ENCODE measurements at regions not wholly inside any gene's neighbourhood (a gene's known extent, or its start where the extent isn't known, plus 50 kb on each side); places are given as distances from the start of the nearest gene placed in this dataset.

DNA sequence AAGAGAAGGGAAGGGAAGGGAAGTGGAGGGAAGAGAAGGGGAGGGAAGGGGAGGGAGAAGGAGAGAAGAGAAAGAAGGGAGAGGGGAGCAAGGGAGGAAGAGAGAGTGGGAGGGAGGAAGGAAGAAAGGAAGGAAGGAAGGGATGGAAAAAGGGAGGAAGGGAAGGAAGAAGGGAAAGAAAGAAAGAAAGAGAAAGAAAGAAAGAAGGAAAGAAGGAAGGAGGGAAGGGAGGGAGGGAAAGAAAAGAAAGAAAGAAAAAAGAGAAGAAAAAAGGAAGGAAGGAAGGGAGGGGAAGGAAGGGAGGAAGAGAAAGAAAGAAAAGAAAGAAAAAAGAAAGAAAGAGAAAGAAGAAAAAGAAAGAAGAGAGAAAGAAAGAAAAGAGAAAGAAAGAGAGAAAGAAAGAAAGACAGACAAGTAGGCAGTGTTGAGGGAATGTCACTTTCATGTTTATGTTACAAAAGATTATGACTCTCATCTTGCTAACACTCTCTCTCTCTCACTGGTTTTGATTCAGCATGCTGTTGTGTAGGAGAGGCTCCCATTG is 58.0 kb upstream of the ZNF804A start:
- DNase-seq (ENCODE audit: low spot score), result no peak

GRCh38 chr2:184541591-184541990 is 56.7 kb upstream of the ZNF804A start:
- DNase-seq (ENCODE audit: low spot score), result no peak

GRCh38 chr2:184543832-184544231 is 54.5 kb upstream of the ZNF804A start:
- DNase-seq (ENCODE audit: low spot score), result no peak

Measured in iPS-NIHi11 (cell line).